Duodenal mucosa (tissue), 2 donors: ENCODE measurements at regions not wholly inside any gene's neighbourhood (a gene's known extent, or its start where the extent isn't known, plus 50 kb on each side); places are given as distances from the start of the nearest gene placed in this dataset.

ENCODE experiments used
- H3K27ac ChIP-seq: one replicate; pipeline ENCODE4 v1.7.0; 2013; ENCODE audit warnings: low read depth, low read length
- H3K27me3 ChIP-seq, 2 donors: one replicate each; pipeline ENCODE4 v1.7.0; 2013; ENCODE audit warnings: low read length in 2 of 2, control low read depth in 1 of 2; ENCODE audit not compliant: insufficient read depth in 2 of 2, control insufficient read depth in 1 of 2
- H3K36me3 ChIP-seq, 2 donors: one replicate each; pipeline ENCODE4 v1.7.0; 2013; ENCODE audit warnings: low read length in 2 of 2, control low read depth in 1 of 2; ENCODE audit not compliant: insufficient read depth in 2 of 2, control insufficient read depth in 1 of 2
- H3K4me1 ChIP-seq, 2 donors: one replicate each; pipeline ENCODE4 v1.7.0; 2013; ENCODE audit warnings: low read length in 2 of 2, control low read depth in 1 of 2; ENCODE audit not compliant: insufficient read depth in 2 of 2, control insufficient read depth in 1 of 2
- H3K4me3 ChIP-seq, 2 donors: one replicate each; pipeline ENCODE4 v1.7.0; 2013; ENCODE audit warnings: low read length in 2 of 2, low read depth in 1 of 2
- H3K9ac ChIP-seq, 2 donors: one replicate each; pipeline ENCODE4 v1.7.0; 2013; ENCODE audit warnings: low read length in 2 of 2, low read depth in 1 of 2
- H3K9me3 ChIP-seq, 2 donors: one replicate each; pipeline ENCODE4 v1.7.0; 2013; ENCODE audit warnings: low read length in 2 of 2, control low read depth in 1 of 2; ENCODE audit not compliant: control insufficient read depth in 1 of 2

DNA sequence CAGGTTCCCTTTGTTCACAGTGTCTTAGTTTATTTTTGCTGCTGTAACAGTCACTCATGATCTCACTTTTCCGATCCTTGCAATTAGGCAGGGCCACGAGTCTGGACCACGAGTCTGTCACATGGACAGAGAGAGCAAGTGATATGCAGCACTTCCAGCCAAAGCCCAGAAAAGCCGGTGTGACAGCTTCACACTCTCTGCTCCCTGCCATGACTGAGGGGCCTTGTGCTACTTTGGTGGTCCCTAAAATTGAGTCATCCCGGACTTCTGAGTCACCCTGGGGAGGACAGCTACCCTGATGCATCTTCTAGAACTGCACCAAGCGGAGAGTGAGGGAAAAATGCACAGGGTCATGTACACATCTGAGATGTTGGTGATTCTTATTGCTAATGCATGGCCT, 179.6 kb downstream of the EFNB2 start:
- Histone ChIP-seq H3K4me1 (no peaks in the 10 kb centered on the region), H3K4me3 (no peak overlapping the region), H3K36me3 (no peaks in the 10 kb centered on the region), H3K9ac (no peak overlapping the region), H3K27me3 (no peaks in the 10 kb centered on the region), H3K27ac (no peak overlapping the region), H3K9me3 (no peaks in the 10 kb centered on the region)

DNA sequence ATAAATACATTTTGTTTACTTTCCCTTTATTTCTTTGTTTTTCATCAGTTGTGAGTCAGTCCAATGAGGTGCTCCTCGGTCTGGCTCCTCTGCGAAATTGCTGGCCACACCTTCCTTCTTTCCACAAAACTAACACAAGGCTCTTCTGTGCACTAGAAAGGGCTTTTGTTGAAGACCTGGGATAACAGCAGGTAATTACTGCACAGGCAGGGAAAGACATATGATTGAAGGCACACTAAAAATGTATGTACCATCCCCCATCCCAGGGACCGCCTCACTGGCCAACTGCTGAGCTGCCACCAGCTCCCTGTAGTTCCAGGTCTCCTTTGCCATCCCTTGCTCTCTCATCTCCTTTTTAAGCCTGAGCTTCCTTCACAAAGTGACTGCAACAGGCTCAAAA, 180.5 kb downstream of the EFNB2 start:
- Histone ChIP-seq H3K27me3 (no peaks in the 10 kb centered on the region), H3K4me1 (peaks cover 5 to 6% of the 10 kb centered on the region in 2 donors), H3K36me3 (no peaks in the 10 kb centered on the region), H3K9me3 (no peaks in the 10 kb centered on the region), H3K9ac (no peak overlapping the region), H3K4me3 (no peak overlapping the region), H3K27ac (no peak overlapping the region)

- no peak overlapping the region for H3K4me3 ChIP-seq
- H3K9me3 ChIP-seq, result no peaks in the 10 kb centered on the region
- H3K27me3 ChIP-seq, result peaks cover 0 to 2% of the 10 kb centered on the region in 2 donors
- no peaks in the 10 kb centered on the region for H3K36me3 ChIP-seq
- no peak overlapping the region for H3K27ac ChIP-seq
- H3K9ac ChIP-seq, result no peak overlapping the region
- peaks cover 5 to 10% of the 10 kb centered on the region in 2 donors for H3K4me1 ChIP-seq
Measured at GRCh38 chr13:106352850-106353249, 182.6 kb downstream of the EFNB2 start.

- no peak overlapping the region for H3K9ac ChIP-seq
- H3K4me1 ChIP-seq, result peaks cover 5 to 10% of the 10 kb centered on the region in 2 donors
- H3K9me3 ChIP-seq, result no peaks in the 10 kb centered on the region
- H3K27me3 ChIP-seq, result peaks cover 0 to 2% of the 10 kb centered on the region in 2 donors
- H3K27ac ChIP-seq, result no peak overlapping the region
- no peak overlapping the region for H3K4me3 ChIP-seq
- H3K36me3 ChIP-seq, result no peaks in the 10 kb centered on the region
Measured at GRCh38 chr13:106351251-106351650, 184.2 kb downstream of the EFNB2 start.

DNA sequence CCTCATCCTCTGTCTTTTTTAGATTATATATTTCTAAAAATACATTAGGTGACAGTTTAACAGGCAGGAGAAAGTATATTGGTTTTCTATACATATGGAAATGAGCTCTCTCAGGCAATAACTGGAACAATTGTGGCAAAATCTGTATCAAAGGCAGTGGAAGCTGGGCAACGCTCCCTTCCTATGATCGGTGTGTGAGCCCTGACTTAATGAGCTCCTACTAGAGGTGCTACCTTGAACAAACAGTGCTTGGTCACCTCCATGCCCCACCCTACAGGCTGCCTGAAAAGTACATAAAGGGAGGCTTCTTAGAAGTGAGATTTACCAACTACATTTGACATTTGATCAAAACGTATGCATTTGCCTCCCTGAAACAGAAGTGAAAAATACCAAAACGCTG, 185.3 kb downstream of the EFNB2 start:
- Histone ChIP-seq H3K4me3 (no peak overlapping the region), H3K4me1 (peaks cover 5 to 10% of the 10 kb centered on the region in 2 donors), H3K9ac (no peak overlapping the region), H3K9me3 (no peaks in the 10 kb centered on the region), H3K36me3 (no peaks in the 10 kb centered on the region), H3K27me3 (peaks cover 0 to 2% of the 10 kb centered on the region in 2 donors), H3K27ac (no peak overlapping the region)

GRCh38 chr13:106349080-106349931, 186.2 kb downstream of the EFNB2 start:
- Histone ChIP-seq H3K36me3 (no peaks in the 10 kb centered on the region), H3K27me3 (peaks cover 0 to 2% of the 10 kb centered on the region in 2 donors), H3K4me3 (peak overlapping the region; percentile 61 to 65), H3K27ac (no peak overlapping the region), H3K9me3 (no peaks in the 10 kb centered on the region), H3K9ac (peak overlapping the region in 1 of 2 donors; percentile 20), H3K4me1 (peaks cover 5 to 10% of the 10 kb centered on the region in 2 donors)

GRCh38 chr13:106348075-106348840, 187.2 kb downstream of the EFNB2 start:
- H3K4me1 ChIP-seq, result peaks cover 5 to 10% of the 10 kb centered on the region in 2 donors
- H3K9me3 ChIP-seq, result no peaks in the 10 kb centered on the region
- H3K27me3 ChIP-seq, result peaks cover 0 to 2% of the 10 kb centered on the region in 2 donors
- no peak overlapping the region for H3K4me3 ChIP-seq
- no peak overlapping the region for H3K27ac ChIP-seq
- H3K9ac ChIP-seq, result no peak overlapping the region
- H3K36me3 ChIP-seq, result no peaks in the 10 kb centered on the region

GRCh38 chr13:106344342-106344741, 191.1 kb downstream of the EFNB2 start:
- H3K27ac ChIP-seq, result no peak overlapping the region
- no peak overlapping the region for H3K9ac ChIP-seq
- peaks cover 3 to 9% of the 10 kb centered on the region in 2 donors for H3K9me3 ChIP-seq
- peaks cover 0 to under 1% of the 10 kb centered on the region in 2 donors for H3K27me3 ChIP-seq
- no peaks in the 10 kb centered on the region for H3K36me3 ChIP-seq
- no peaks in the 10 kb centered on the region for H3K4me1 ChIP-seq
- H3K4me3 ChIP-seq, result peak overlapping the region in 1 of 2 donors; percentile 62

DNA sequence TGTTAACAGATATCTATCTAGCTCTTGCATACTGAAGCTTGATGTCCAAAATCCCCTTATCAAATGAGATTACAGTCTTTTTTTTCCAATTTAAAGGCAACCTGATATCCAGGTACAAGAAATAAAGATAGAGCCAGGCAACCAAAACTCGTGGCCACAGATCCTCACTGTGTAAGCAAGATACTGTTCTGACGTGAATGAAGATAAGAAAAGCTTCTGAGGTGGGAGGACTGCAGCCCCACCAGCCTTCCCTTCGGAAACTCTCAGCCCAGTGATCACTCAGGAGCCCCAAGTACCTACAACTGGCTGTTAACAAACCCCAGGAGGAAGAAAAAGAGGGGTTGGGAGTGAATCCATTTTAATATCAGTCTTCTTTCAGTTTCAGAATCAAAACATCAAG, 191.6 kb downstream of the EFNB2 start:
- peak overlapping the region; percentile 10 to 55 for H3K9ac ChIP-seq
- H3K9me3 ChIP-seq, result peaks cover 3 to 9% of the 10 kb centered on the region in 2 donors
- H3K4me1 ChIP-seq, result no peaks in the 10 kb centered on the region
- peak overlapping the region; percentile 47 to 62 for H3K4me3 ChIP-seq
- no peaks in the 10 kb centered on the region for H3K36me3 ChIP-seq
- no peak overlapping the region for H3K27ac ChIP-seq
- H3K27me3 ChIP-seq, result no peaks in the 10 kb centered on the region

DNA sequence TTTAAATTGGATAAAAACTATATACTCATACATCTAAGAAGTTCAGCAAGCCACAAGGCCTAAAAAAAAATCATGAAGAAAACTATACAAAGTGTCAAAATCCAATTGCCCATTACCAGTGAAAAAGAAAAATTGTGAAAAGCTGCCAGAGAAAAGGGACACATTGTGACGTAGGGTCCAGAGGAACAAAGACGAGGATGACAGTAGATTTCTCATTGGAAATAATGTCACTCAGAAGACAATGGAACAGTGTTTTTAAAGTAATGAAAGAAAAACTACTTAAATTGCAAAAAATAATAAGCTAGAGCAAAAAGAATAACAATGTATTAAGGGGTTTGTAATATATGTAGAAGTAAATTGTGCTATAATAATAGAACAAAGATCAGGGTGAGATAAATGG, 195.2 kb downstream of the EFNB2 start:
- Histone ChIP-seq H3K4me3 (no peak overlapping the region), H3K36me3 (no peaks in the 10 kb centered on the region), H3K27me3 (no peaks in the 10 kb centered on the region), H3K27ac (no peak overlapping the region), H3K9me3 (peaks cover 3 to 9% of the 10 kb centered on the region in 2 donors), H3K9ac (no peak overlapping the region), H3K4me1 (no peaks in the 10 kb centered on the region)
